PC-9 (cell line): ENCODE measurements at regions not wholly inside any gene's neighbourhood (a gene's known extent, or its start where the extent isn't known, plus 50 kb on each side); places are given as distances from the start of the nearest gene placed in this dataset.

Experiments used
- EZH2 ChIP-seq: fragments of 200-600 bp; sonication (generic); IDR thresholded peaks from 2 replicates; pipeline ENCODE4 v1.8.0; 2017; ENCODE audit warnings: antibody characterized with exemption, low read depth
- TF ChIP-seq, protein P1 (sequence below): fragments of 200-600 bp; sonication (generic); conservative IDR thresholded peaks from 2 replicates; pipeline ENCODE4 v1.6.1; 2017; ENCODE audit warnings: mixed run types, antibody characterized with exemption, mild to moderate bottlenecking, moderate library complexity

DNA sequence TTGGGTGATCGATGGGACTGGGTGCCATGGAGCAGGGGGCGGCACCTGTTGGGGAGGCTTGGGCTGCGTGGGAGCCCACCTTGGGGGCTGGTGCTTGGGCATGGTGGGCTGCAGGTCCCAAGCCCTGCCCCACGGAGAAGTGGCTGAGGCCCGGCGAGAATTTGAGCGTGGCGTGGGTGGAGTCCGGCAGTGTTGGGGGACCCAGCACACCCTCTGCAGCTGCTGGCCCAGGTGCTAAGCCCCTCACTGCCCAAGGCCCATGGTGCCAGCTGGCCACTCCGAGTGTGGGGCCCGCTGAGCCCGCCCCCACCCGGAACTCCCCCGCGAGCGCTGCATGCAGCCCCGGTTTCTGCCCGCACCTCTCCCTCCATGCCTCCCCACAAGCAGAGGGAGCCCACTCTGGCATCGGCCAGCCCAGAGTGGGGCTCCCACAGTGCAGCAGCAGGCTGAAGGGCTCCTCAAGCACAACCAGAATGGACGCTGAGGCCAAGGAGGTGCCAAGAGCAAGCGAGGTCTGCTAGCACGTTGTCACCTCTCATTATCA, 1178.6 kb upstream of the CDH10 start:
- TF ChIP-seq, protein P1, sequence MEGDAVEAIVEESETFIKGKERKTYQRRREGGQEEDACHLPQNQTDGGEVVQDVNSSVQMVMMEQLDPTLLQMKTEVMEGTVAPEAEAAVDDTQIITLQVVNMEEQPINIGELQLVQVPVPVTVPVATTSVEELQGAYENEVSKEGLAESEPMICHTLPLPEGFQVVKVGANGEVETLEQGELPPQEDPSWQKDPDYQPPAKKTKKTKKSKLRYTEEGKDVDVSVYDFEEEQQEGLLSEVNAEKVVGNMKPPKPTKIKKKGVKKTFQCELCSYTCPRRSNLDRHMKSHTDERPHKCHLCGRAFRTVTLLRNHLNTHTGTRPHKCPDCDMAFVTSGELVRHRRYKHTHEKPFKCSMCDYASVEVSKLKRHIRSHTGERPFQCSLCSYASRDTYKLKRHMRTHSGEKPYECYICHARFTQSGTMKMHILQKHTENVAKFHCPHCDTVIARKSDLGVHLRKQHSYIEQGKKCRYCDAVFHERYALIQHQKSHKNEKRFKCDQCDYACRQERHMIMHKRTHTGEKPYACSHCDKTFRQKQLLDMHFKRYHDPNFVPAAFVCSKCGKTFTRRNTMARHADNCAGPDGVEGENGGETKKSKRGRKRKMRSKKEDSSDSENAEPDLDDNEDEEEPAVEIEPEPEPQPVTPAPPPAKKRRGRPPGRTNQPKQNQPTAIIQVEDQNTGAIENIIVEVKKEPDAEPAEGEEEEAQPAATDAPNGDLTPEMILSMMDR, result no peak
- no peak for TF ChIP-seq EZH2
